ENCODE measurements at regions not wholly inside any gene's neighbourhood (a gene's known extent, or its start where the extent isn't known, plus 50 kb on each side); places are given as distances from the start of the nearest gene placed in this dataset.
"Not testable (repeated sequence)": the region's sequence is repeated elsewhere in the genome, so short reads cannot be mapped to it uniquely, and the experiment has no call there.

GRCh38 chr3:110984456-110985250, 87.0 kb upstream of the NECTIN3 start:
- DNase-seq, result no peak

- DNase-seq, result no peak
These were observed 82.2 kb upstream of the NECTIN3 start for GRCh38 chr3:110989446-110989845.

GRCh38 chr3:110995461-110996231, 76.0 kb upstream of the NECTIN3 start:
- DNase-seq, result no peak

- not testable (repeated sequence) for DNase-seq
These were observed 72.8 kb upstream of the NECTIN3 start for GRCh38 chr3:110998766-110999165.

GRCh38 chr3:111006485-111006884, 65.1 kb upstream of the NECTIN3 start:
- DNase-seq, result not testable (repeated sequence)

- DNase-seq, result no peak
These were observed 59.0 kb upstream of the NECTIN3 start for GRCh38 chr3:111012388-111013248.
